ENCODE measurements at regions not wholly inside any gene's neighbourhood (a gene's known extent, or its start where the extent isn't known, plus 50 kb on each side); places are given as distances from the start of the nearest gene placed in this dataset.
"Not testable (repeated sequence)": the region's sequence is repeated elsewhere in the genome, so short reads cannot be mapped to it uniquely, and the experiment has no call there.

DNA sequence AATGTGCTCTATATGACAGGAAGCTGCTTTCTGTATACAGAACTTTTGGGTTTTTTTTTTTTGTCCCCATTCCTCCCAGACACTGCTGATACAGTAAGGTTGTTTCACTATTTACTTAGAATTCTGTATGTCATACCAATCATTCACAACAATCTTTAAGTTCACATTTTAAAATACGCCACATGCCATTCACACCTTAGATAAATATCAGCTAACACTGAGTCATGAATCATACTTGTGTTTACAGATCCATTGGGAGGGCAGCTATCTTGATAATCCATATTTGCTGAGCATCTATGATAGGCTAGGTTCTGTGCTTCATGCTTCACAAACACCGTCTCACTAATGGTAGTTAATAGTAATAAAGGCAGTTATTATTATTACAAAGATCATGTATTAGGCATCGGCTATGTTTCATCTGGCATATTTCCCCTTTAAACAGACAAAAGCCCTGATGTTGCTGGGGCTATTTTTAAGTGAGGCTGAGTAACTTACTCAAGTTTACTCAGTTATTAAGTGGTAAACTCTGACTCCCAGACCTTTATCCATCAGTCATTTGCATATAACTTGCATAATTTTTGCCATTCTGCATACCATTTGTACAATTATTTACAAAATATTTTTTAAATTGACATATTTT, 152.2 kb upstream of the HMHB1 start:
- no peak for DNase-seq

DNA sequence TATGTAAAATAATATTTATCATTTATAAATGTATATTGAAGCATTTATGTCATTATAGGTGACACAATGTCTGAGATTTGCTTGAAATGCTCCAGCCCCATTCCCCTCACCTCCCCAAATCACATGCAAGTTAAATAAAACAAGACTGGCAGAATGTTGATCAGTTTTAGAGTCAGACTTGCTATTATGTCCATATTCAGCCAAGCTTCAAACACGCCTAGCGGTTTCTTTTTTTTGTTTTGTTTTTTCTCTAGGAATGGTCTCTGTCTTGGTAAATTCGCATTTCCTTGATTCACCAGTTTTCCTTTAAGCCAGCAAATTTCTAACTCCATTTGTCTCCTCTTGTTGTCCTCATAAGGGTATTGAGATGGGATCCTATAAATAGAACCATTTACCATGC, 153.0 kb upstream of the HMHB1 start:
- no peak for DNase-seq

DNA sequence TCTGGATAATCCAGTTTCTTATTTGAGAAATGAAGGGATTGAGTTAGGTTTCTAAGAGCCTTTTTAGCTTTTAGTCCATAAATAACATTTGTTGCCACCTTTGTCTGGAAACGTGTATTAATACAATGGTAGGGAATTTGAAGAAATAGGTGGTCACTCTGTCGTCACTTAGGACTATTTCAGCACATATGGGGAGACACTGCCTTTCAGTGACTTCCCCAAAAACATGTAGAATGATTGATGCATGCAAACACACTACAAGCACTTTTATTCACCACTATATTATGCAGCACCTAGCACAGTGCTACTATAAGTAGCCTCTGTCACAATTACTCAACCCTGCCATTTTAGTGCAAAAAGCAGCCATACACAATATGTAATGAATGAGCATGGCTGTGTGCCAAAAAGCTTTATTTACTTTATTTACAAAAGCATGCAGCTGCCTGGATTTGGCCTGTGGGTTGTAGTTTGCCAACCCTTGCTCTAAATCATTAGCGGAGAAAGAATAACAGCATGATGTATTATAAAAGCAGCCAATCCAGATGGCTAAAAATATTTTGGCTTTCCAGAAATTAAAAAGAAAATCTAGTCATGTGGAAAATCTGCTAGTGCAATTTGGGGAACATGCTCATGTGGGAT, 154.2 kb upstream of the HMHB1 start:
- DNase-seq = no peak

DNA sequence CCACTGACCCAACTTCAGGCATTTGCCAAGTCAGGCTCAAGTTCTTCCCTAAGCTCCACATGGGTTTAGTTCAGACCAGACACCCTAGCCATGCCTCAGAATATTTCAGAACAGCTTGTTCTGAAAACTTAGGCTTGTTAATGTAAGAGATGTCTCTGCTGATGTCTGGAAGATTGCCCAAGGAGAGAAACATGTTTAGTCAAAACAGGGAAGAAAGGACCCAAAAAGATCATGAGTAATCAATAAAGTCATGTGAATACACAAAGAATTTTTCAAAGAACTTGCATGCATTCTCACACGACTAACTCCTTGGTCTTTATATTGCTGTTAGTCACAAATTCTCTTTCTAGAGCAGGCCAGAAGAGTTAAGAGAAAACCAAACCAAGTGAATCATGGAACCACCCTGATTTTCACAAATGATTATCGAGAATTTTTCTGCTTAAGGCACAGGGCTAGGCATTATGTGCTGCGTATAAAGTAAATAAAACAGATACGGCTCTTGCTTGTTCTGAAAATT, 158.1 kb upstream of the HMHB1 start:
- DNase-seq = no peak

DNA sequence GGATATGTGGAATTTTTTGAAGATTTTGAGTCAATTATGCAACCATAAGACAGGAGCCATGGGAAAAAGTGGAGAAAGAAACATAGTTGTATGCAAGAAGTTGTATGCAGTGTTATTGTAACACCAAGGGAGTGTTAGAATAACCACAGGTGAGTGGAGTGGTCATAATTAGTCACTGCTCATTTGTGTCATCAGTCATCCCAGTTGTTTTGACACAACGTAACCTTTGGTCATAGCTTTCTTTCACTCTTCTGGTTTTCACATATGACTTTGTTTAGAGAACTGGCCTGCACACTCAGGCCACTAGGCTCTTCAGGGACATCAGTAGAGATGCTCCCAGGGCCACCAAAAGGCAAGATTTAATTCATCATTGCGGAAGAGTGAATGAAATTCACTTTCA, 158.7 kb upstream of the HMHB1 start:
- DNase-seq = no peak

DNA sequence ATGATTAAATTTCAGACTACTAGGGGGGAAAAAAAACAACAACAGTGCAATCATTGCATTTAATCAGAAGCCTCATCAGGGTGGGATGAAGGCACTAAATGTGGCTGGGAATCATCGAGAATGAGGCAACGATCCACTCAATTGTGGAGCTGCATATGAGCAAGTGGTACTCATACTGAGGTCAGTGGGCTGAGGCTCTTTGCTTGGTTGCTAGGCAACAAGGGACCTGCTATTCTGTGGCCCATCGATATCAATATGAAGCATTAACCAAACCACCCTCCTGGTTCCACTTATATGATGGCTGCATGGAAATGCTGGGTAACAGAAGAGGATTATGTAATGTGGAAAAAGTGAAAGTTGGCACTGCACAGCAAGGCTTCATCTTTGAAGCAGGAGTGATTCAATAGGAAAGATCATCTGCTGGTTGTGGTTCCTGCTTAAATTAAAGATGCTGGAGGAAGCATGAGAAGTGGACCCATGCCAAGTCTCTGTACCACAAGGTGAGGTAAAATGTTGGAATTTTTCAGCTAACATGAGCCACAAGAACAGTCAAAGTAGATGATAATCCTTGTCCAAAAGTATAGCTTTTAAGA, 159.8 kb upstream of the HMHB1 start:
- DNase-seq = no peak

DNA sequence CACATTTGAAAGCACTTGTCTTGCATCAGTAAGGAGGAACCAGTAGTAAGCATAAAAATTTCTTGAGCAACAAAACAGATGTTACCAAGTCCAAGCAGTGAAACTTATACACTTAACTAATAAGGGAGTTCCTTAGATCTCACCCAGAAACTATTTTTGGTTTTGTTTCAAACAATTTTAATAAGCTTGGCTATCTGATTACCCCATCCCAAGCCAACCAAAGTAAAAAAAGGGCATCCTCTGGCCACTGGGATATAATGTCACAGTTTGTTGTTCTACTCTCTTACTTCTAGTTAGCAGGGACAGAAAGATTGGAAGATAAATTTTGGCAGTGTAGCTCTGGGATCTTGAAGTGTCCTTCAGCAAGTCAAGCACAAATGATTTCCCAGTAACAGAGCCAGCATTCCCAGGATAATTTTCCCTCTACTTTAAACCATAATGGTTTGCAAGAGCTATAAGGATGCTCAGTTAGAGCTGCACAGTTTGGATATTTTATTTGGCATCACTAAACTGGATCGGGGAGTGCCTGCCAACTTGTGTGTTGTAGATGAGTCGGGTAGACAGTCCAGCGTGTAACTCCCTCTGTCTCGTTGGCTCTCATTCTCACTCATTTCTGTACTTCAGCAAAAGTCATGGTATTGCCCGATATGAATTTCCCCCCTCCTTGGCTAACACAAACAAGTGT, 161.9 kb upstream of the HMHB1 start:
- no peak for DNase-seq

DNA sequence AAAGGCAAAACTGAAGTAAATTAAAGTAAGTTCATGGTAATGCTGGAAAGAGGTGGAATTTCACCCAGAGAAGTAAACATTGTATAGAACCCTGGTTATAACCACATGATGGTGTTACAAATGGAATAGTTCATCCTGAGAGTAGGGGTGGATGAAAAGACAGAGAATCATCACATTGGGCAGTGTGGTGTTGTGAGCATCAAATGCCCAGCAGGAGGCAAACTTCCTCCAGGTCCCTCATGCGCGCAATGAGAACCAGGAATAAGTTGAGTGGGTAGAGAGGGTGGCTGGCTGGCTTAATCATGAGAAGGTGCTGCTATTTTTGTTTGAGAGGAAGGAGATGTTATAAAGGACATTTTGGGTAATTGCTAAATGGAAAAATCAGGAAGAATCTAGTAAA, 163.3 kb upstream of the HMHB1 start:
- DNase-seq = no peak

DNA sequence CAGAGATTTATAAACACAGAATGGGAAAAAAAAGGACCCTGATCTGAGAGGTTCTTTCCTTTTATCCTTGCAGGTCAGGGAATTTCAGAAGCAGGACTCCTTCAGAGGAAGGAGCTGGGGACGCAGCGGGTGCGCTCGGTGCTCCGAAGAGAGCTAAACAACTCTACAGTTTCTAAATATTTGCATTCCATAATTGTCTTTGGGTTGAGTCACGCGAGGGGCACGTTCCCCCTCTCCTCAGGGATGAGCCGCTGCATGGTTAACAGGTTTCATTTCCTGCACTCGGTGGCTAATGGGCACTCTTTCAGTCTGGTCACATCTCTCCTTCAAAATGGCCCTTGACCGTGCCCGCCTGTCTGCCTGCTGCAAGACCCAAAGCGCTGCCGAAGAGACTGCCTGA, 165.0 kb upstream of the HMHB1 start:
- DNase-seq = no peak

DNA sequence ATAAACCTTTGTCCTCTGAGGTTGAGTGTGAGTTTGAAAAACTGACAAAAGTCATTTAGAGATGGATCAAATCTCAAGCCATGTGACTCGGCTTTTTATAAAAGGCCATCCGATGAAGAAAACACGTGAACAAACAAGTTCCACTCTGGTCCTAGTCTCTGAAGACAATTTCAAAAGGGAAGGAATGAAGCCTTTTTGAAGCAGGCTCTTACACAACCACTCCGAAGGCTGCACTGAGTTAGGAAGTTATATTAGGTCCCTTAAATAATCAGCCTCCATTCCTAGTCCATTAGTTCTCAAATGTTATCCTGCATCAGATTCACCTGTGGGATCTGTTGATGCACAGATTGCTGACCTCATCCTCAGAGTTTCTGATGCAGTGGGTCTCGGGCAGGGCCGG, 166.6 kb upstream of the HMHB1 start:
- DNase-seq = no peak

DNA sequence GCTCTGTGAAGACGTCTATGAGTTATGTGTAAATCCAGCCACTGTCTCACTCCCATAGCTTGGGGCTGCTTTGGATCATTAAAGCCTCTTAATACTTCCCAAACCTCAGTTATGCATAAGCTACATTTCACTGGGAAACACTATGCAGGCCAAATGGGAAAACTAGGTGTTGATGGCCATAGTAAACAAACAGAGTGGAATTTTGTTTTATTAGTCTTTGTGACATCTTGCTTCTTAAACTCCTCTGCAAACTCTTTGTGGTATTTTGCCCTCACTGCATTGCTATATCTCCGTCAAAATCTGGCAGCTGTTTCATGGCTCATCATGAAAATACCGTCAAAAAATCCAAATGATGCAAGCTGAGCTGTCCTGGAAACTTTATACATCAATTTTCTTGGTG, 167.2 kb upstream of the HMHB1 start:
- DNase-seq = no peak

DNA sequence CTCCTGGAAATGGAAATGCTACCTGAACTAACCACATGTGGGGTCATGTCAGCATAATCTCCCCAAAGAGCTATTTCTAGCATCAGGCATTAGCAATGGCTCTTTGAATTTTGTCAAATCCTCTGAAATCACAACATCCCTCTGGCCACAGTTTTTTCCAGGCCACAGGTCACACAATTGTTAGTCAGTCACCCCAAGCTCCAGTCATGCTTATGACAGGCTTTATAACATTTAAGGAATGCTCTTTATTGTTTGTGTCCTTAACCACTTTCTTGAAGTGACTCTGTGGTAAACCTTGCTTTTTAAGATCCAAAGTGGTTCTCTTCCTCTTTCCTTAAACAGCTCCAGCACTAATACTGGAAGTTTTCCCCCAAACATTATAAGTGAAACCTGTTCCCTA, 169.2 kb upstream of the HMHB1 start:
- DNase-seq = no peak

DNA sequence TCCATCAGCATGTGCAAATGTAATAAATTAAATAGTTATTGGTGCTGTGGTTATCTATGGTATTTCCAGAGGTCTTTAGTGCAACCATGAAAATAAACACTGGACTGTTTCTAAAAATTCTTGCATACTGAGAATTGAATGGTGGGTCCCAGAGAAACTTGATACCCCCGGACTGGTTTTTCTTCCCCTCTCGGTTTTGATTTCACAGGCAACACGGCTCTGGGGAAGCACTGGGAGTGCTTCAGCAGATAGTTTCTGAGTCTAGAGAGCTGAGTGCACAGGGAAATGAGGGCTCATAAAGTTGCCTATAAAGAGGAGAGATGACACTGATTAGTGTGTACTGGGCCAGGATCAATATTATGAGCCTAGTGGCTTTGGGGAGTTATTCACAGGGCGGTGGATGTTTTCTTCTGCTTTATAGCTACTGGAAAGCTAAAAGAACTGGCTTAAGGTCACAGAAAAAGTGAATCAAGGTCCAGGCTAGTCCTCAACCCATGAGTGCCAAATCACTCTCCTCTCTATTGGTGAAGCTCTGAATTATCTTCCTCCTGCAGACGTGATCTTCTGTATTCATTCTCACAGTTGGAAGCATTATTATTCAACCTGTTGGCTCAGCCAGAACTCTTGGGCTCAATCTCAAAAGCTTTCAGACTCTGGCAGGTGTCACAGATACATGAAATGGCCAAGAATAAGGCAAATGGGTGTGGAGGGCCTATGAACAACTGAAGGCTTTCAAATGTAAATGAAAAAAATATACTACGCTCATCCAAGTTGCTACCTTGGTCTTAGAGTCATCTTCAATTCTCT, 170.2 kb upstream of the HMHB1 start:
- no peak for DNase-seq

DNA sequence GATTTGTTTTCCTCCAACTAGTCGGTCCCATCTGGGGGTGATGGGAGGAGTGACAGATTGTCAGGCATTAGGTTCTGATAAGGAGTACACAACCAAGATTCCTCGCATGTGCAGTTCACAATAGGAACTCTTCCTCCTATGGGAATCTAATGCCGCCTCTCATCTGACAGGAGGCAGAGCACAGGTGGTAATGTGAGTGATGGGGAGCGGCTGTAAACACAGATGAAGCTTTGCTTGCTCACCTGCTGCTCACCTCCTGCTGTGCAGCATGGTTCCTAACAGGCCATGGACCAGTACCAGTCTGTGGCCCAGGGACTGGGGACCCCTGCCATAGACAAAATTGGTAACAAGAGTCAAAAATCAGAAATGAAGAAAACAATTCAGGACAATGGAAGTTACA, 173.3 kb upstream of the HMHB1 start:
- DNase-seq = no peak

DNA sequence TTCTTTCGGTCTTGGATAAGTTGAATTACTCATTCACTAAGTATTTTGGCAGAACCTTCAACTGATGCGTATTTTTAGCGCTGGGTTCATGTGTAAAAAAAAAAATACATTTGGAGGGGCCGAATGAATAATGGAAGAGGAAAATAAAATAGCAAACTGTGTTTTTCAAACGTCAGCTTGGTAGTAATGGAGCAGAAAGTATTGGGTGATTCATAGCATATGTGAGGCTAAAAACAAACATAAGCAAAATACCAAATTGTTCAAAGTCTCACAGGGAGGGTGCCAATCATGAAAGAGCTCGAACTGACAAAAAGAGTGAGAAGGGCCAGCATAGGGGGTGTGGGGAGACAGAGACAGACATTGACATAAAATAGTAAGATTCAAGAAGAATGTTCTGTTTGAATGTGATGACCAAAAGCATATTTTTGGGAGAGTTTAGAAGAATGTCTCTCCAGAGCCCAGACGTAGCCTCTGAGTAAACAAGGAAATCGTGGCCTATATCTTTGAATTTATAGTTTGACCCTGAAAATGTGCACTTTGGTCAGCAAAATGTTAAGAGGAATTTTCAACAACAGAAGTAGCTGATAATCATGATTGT, 174.9 kb upstream of the HMHB1 start:
- DNase-seq = no peak

DNA sequence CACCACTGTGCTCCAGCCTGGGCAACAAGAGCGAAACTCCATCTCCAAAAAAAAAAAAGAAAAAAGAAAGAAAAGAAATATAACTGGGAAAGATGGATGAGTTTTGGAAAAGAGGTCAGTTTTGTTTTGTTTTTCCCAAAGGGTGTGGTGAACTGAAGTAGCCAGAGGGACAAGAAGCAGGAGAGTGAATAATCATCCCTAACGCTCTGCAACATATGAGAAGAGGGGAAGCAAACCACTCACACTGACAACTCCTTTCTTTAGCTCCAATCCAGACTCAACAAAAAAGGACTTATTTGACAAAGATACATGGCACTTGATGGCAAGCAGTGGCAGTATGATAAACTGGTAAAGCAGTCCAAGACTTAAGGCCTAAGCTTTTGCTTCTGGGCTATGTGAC, 176.1 kb upstream of the HMHB1 start:
- DNase-seq = no peak

DNA sequence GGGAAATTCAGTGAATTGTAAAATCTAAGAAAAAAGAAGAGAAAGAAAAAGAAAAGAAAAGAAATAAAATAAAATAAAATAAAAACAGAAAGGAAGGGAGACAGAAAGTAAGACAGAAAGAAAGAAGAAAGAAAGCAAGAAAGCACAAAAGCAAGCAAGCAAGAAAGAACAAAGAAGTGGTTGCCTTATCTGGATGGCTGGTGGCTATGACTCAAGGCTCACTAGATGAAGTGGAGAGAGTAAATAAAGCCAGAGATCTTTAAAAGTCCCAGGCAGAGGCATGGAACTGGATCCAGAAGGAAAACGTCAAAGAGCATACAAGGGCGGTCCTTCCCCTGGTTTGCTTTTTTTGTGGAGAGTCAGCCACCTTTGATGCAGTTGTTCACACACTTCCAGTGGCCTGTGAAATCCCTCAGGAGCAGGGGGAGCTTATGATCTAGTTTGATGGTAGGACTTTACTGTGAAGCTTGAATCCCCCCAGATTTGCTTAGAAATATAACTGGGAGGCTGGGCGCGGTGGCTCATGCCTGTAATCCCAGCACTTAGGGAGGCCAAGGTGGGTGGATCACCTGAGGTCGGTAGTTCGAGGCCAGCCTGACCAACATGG, 176.7 kb upstream of the HMHB1 start:
- DNase-seq = no peak

DNA sequence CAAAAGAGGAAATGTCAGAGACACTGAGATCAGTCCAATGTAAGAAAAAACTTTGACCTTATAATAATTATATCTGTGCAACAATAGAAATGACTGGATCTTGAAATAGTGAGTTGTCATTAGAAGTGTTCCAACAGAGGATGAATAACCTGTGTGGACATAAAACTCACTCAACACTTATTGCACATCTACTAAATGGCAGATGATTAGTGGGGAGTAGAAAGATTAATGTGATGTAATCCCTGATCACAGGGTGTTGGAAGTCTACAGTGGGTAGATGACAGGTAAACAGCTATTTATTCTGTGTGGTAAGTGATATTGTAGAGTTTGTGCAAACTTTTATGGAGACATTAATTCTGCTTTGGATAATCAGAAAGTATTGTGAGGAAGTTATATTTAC, 177.3 kb upstream of the HMHB1 start:
- no peak for DNase-seq

DNA sequence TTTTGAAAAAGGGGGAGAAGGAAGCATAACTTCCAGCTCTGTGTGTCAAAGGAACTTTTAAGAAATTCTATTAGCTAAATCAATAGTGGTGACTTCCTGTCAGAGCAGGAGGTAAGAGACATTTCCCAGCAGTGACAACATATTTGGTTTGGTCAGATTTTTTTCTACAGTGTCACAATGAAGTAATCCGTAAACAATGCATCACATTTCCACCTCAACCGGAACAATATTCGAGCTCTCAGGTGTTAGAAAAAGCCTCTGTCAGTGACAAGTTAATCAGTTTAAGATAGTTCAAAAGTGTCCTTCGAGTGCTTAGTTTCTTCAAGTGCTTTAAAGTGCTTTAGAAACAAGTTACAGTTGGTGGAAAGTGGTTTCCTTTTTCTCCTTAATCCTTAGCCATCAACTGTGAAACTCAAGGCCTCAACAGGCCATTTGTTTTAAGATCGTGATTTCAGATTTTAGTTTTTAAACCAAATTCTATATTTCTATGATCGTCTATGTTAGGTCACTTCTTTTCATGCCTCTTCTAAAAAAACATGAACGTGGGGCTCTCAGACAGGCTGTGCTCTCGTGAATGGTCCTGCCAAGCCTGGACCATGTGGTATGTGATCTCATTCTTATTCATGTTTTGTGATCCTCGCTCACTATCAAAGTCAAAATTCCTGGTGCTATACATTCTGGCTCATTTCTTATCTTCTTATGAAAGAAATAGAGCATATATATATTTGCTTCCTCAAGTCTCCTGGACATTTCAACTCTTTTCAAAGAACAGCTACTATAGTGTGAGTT, 181.9 kb upstream of the HMHB1 start:
- DNase-seq = no peak

DNA sequence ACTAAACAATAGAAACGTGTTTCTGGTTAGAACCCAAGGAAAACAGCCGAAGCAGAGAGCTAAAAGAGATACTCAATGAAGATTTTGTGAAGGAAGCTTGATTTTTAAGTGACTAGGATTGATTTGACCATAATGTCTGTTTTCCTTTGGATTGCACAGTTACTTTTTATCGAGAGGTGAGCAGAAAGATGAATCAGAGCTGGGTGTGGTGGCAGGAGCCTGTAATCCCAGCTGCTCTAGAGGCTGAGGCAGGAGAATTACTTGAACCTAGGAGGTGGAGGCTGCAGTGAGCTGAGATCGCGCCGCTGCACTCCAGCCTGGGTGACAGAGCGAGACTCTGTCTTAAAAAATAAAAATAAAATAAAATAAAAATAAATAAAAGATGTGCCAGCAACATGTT, 186.9 kb upstream of the HMHB1 start:
- not testable (repeated sequence) for DNase-seq

DNA sequence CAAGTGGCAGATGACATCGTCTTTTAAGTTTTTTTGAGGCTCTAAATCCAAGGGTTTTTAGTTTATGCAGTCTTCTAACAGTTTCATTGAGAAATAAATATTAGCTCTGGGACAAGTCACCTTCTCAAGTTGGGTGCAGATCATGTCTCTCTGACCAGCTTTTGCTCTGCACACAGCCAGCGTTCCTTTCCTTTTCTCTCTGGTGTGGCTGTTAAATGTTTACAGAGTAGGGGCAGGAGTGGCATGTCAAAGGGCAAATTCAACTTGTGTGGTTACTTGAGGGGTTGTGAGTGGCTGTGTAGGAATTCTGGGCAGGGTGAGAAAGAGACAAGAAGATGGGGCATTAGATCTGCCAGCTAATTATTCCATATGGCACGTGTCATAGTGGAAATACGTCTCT, 187.5 kb upstream of the HMHB1 start:
- no peak for DNase-seq
